Esophagus muscularis mucosa (tissue), 4 donors: ENCODE measurements at regions not wholly inside any gene's neighbourhood (a gene's known extent, or its start where the extent isn't known, plus 50 kb on each side); places are given as distances from the start of the nearest gene placed in this dataset.

Experiments used
- EP300 ChIP-seq: sonication (generic); formaldehyde crosslinking; IDR thresholded peaks from one replicate; pipeline ENCODE4 v1.6.1; 2017; ENCODE audit warnings: antibody characterized with exemption
- POLR2A ChIP-seq: fragments of 450-650 bp; IDR thresholded peaks from one replicate; pipeline ENCODE4 v1.6.1; 2017; ENCODE audit warnings: antibody characterized with exemption, moderate library complexity, mild to moderate bottlenecking, low read depth
- POLR2AphosphoS5 ChIP-seq, 2 donors: sonication (generic); formaldehyde crosslinking; IDR thresholded peaks; one replicate each; pipeline ENCODE4 v1.6.1; 2017; ENCODE audit warnings: antibody characterized with exemption in 2 of 2
- TF ChIP-seq, protein P1 (sequence below), 3 experiments: fragments of 200-600 bp in 2 of 3; fragments of 450-650 bp in 1 of 3; sonication (generic) in 2 of 3; IDR thresholded peaks; one replicate each; pipeline ENCODE4 v1.5.1; 2017 to 2019; ENCODE audit warnings: antibody characterized with exemption in 3 of 3, mild to moderate bottlenecking in 2 of 3, moderate library complexity in 1 of 3

DNA sequence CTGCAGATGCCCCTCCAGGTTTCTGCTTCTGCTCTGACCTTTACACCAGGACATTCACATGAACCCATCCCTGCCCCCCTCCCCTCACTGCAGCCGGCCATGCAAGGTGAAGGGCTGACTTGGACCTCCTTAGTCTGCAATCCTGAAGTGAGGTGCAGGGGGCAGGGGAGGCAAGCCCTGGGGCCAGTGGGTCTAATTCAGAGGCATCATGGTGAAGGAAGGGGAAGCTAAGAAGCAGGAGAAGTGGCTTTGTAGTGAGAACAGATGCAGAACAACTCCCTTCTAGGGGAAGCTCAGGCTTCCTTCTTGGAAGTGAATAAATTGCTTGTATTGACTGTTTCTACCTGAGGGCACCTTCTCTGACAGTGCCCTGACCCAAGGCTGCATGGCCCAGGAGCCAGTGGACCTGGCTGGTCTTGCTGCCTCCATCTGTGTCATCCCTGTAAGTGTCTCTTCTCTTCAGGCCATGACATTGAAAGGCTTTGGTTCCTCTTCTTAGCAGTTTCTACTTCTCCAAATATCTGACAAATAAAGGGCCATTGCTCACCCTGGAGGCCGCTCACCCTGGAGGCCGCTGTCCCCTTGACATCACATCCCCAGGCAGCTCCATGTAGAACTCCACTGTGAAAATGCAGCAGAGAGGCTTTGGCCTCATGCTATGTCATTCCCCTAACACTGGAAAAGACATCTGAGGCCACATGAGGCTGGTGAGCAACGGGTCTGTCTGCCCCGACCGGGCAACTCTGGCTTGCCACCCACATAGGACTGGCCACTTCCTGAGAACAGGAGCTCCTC lies 55.3 kb downstream of the GADD45G start:
- TF ChIP-seq, protein P1, sequence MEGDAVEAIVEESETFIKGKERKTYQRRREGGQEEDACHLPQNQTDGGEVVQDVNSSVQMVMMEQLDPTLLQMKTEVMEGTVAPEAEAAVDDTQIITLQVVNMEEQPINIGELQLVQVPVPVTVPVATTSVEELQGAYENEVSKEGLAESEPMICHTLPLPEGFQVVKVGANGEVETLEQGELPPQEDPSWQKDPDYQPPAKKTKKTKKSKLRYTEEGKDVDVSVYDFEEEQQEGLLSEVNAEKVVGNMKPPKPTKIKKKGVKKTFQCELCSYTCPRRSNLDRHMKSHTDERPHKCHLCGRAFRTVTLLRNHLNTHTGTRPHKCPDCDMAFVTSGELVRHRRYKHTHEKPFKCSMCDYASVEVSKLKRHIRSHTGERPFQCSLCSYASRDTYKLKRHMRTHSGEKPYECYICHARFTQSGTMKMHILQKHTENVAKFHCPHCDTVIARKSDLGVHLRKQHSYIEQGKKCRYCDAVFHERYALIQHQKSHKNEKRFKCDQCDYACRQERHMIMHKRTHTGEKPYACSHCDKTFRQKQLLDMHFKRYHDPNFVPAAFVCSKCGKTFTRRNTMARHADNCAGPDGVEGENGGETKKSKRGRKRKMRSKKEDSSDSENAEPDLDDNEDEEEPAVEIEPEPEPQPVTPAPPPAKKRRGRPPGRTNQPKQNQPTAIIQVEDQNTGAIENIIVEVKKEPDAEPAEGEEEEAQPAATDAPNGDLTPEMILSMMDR (IDR thresholded peaks at IDR 0.05) = no peak
- TF ChIP-seq POLR2AphosphoS5 (IDR thresholded peaks at IDR 0.05) (no peak), EP300 (no peak), POLR2A (no peak)
